ENCODE measurements at regions not wholly inside any gene's neighbourhood (a gene's known extent, or its start where the extent isn't known, plus 50 kb on each side); places are given as distances from the start of the nearest gene placed in this dataset.

DNA sequence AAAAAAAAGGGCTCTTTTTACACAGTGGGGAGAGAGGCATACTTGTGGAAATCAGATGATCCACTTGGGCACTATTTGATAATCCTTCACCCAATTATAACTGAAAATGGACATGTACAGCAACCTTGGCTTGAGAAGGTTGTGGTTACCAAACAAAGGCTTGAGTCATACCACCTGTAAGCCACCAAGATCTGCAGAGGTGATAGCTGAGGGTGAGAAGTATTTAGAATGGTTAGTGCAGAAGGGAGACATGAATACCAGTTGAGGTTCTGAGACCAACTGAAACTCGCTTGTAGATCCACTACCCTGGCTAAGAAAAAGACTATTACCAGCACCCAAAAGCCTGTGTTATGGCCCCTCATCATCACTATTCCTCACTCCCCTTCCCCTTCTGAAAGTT lies 614.0 kb downstream of the STIM2 start:
- no peak for DNase-seq
- H3K36me3 ChIP-seq: no peaks in the 10 kb centered on the region
- no peaks in the 10 kb centered on the region for H3K9me3 ChIP-seq
- H3K27me3 ChIP-seq: no peaks in the 10 kb centered on the region
- no peak overlapping the region for H3K27ac ChIP-seq
- WGBS, 2 donors: 50 to 78% methylated on average over 1 of the region's 1 CpG
- TF ChIP-seq POLR2A (IDR thresholded peaks at IDR 0.05): no peak
- TF ChIP-seq, protein P1, sequence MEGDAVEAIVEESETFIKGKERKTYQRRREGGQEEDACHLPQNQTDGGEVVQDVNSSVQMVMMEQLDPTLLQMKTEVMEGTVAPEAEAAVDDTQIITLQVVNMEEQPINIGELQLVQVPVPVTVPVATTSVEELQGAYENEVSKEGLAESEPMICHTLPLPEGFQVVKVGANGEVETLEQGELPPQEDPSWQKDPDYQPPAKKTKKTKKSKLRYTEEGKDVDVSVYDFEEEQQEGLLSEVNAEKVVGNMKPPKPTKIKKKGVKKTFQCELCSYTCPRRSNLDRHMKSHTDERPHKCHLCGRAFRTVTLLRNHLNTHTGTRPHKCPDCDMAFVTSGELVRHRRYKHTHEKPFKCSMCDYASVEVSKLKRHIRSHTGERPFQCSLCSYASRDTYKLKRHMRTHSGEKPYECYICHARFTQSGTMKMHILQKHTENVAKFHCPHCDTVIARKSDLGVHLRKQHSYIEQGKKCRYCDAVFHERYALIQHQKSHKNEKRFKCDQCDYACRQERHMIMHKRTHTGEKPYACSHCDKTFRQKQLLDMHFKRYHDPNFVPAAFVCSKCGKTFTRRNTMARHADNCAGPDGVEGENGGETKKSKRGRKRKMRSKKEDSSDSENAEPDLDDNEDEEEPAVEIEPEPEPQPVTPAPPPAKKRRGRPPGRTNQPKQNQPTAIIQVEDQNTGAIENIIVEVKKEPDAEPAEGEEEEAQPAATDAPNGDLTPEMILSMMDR (IDR thresholded peaks at IDR 0.05): no peak
- intact Hi-C loops (cut with DNase I): no loop called here
- no peaks in the 10 kb centered on the region for H3K4me1 ChIP-seq
- no peak overlapping the region for H3K4me3 ChIP-seq

DNA sequence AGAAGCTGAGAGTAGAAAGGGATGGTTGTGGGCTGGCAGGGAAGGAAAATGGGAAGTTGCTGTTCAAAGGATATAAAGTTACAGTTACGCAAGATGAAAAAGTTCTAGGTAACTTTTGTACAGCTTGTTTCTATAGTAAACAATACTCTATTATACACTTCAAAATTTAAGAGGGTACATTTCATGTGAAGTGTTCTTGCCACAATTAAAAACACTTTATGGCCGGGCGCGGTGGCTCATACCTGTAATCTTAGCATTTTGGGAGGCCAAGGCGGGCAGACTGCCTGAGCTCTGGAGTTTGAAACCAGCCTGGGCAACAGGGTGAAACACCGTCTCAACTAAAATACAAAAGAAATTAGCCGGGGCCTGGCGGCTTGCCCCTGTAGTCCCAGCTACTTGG lies 623.6 kb downstream of the STIM2 start:
- H3K4me1 ChIP-seq: no peaks in the 10 kb centered on the region
- H3K27ac ChIP-seq: no peak overlapping the region
- 91 to 93% methylated on average over 5 to 8 of the region's 8 CpGs for WGBS, 2 donors
- no peak overlapping the region for H3K4me3 ChIP-seq
- intact Hi-C loops (cut with DNase I): no loop called here
- DNase-seq: no peak
- H3K36me3 ChIP-seq: no peaks in the 10 kb centered on the region
- TF ChIP-seq POLR2A (IDR thresholded peaks at IDR 0.05): no peak
- TF ChIP-seq, protein P1 (IDR thresholded peaks at IDR 0.05): no peak
- H3K27me3 ChIP-seq: no peaks in the 10 kb centered on the region
- H3K9me3 ChIP-seq: no peaks in the 10 kb centered on the region

DNA sequence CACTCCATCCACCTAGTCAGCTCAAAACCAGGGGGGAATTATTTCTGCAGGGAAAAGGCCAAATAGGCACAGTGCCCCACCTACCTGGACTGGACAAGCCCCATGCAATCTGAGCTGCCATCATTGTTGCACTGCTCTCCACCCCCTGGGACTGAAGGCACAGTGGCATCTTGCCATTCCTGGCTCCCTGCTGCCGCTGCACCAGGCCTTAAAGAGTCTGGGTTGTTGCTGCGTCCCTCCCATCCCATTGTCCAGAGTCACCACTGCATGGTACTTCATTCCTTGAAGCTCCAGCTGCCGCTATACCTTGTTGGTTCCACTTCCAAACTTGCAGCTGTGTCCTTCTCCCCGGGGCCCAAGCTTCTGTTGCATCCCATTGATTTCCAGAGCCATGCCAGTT lies 629.7 kb downstream of the STIM2 start:
- no peak for DNase-seq
- no peaks in the 10 kb centered on the region for H3K27me3 ChIP-seq
- no peak for TF ChIP-seq POLR2A (IDR thresholded peaks at IDR 0.05)
- TF ChIP-seq, protein P1 (IDR thresholded peaks at IDR 0.05): no peak
- H3K4me1 ChIP-seq: no peaks in the 10 kb centered on the region
- no peaks in the 10 kb centered on the region for H3K36me3 ChIP-seq
- intact Hi-C loops (cut with DNase I): no loop called here
- no peak overlapping the region for H3K4me3 ChIP-seq
- 75 to 81% methylated on average over 4 of the region's 4 CpGs for WGBS, 2 donors
- H3K27ac ChIP-seq: no peak overlapping the region
- H3K9me3 ChIP-seq: no peaks in the 10 kb centered on the region

DNA sequence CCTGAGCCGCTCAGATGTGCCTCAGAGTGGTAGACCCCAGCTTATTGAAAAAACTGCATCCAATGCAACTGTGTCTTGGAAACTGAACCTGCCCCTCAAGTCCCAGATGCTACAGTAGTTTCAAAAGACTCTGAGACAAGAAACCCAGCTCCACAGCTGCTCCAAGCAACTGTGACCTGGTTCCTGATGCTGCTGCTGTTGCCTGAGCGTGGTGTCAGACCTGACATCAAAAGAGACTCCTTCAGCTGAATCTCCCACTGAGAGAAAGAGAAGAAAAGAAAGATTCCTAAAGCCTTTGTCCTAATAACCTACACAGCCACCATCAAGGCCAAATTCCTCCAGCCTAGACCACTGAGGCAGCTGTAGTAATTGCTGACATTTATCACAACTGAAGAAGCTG lies 630.1 kb downstream of the STIM2 start:
- intact Hi-C loops (cut with DNase I): no loop called here
- no peak overlapping the region for H3K27ac ChIP-seq
- no peaks in the 10 kb centered on the region for H3K36me3 ChIP-seq
- H3K9me3 ChIP-seq: no peaks in the 10 kb centered on the region
- no peaks in the 10 kb centered on the region for H3K27me3 ChIP-seq
- WGBS, 2 donors: 69 to 87% methylated on average over 2 of the region's 2 CpGs
- TF ChIP-seq, protein P1 (IDR thresholded peaks at IDR 0.05): no peak
- no peak for TF ChIP-seq POLR2A (IDR thresholded peaks at IDR 0.05)
- no peak for DNase-seq
- no peak overlapping the region for H3K4me3 ChIP-seq
- H3K4me1 ChIP-seq: no peaks in the 10 kb centered on the region

DNA sequence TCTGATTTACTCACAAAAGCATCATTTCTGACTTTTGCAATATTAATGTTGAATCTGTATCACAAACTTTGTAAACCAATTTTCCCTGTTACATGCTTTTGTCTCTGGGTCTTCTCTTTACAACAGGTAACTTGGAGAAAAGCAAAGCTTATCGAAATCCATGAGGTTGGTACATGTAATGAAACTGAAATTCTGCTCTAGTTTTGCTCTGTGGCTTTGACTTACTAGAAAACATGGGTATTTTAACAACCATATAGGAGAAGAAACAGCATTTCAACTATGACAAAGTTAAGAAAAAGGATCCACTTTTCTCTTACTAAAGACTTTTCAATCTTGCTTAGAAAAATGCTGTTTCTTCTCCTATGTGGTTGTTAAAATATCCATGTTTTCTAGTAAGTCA lies 645.8 kb downstream of the STIM2 start:
- H3K4me3 ChIP-seq: no peak overlapping the region
- 43 to 48% methylated on average over 1 of the region's 1 CpG for WGBS, 2 donors
- TF ChIP-seq, protein P1 (IDR thresholded peaks at IDR 0.05): no peak
- TF ChIP-seq POLR2A (IDR thresholded peaks at IDR 0.05): no peak
- no peaks in the 10 kb centered on the region for H3K4me1 ChIP-seq
- no peaks in the 10 kb centered on the region for H3K9me3 ChIP-seq
- H3K27ac ChIP-seq: no peak overlapping the region
- no peaks in the 10 kb centered on the region for H3K27me3 ChIP-seq
- DNase-seq: no peak
- H3K36me3 ChIP-seq: no peaks in the 10 kb centered on the region
- intact Hi-C loops (cut with DNase I): no loop called here
